ENCODE measurements at regions not wholly inside any gene's neighbourhood (a gene's known extent, or its start where the extent isn't known, plus 50 kb on each side); places are given as distances from the start of the nearest gene placed in this dataset.

DNA sequence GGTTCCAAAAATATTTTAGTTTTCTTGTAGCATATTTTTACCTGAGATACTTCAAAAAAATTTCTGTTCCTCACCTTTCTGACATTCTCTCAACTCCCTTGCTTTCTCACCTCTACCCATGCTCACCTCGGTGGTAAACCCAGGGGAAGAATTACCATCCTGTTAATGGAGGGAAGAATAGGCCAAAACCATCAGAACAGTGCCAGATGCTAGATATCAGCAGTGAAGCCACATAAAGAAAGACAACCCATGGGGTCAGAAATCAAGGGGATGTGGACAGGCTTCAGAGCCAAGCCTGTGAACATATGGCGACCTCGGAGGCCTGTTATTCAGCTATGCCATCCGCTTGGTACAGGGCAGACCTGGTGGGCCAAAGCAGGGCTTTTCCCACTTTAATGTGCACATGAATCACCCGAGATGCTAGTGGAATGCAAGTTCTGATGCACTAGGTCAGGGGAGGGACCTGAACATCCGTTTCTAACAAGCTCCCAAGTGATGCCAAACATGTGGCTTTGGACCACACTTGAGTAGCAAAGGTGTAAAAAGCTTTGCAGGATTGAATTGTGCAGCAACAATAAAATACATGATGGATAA, 125.5 kb downstream of the NPY start:
- TF ChIP-seq, protein P1, sequence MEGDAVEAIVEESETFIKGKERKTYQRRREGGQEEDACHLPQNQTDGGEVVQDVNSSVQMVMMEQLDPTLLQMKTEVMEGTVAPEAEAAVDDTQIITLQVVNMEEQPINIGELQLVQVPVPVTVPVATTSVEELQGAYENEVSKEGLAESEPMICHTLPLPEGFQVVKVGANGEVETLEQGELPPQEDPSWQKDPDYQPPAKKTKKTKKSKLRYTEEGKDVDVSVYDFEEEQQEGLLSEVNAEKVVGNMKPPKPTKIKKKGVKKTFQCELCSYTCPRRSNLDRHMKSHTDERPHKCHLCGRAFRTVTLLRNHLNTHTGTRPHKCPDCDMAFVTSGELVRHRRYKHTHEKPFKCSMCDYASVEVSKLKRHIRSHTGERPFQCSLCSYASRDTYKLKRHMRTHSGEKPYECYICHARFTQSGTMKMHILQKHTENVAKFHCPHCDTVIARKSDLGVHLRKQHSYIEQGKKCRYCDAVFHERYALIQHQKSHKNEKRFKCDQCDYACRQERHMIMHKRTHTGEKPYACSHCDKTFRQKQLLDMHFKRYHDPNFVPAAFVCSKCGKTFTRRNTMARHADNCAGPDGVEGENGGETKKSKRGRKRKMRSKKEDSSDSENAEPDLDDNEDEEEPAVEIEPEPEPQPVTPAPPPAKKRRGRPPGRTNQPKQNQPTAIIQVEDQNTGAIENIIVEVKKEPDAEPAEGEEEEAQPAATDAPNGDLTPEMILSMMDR (IDR thresholded peaks at IDR 0.05): no peak
- TF ChIP-seq POLR2A (IDR thresholded peaks at IDR 0.05): no peak
